ENCODE measurements at regions not wholly inside any gene's neighbourhood (a gene's known extent, or its start where the extent isn't known, plus 50 kb on each side); places are given as distances from the start of the nearest gene placed in this dataset.
"Not testable (repeated sequence)": the region's sequence is repeated elsewhere in the genome, so short reads cannot be mapped to it uniquely, and the experiment has no call there.

GRCh38 chr1:30001732-30002039, 721.7 kb downstream of the MATN1 start:
- no peak overlapping the region for H3K27ac ChIP-seq
- no peaks in the 10 kb centered on the region for H3K9me3 ChIP-seq (replicated peaks)
- no peaks in the 10 kb centered on the region for H3K4me1 ChIP-seq
- no peaks in the 10 kb centered on the region for H3K36me3 ChIP-seq
- DNase-seq: no peak
- H3K4me3 ChIP-seq: no peak overlapping the region
- no peaks in the 10 kb centered on the region for H3K27me3 ChIP-seq

- DNase-seq: no peak
- Histone ChIP-seq H3K27me3 (no peaks in the 10 kb centered on the region), H3K4me3 (no peak overlapping the region), H3K36me3 (no peaks in the 10 kb centered on the region), H3K27ac (no peak overlapping the region), H3K4me1 (no peaks in the 10 kb centered on the region), H3K9me3 (replicated peaks) (no peaks in the 10 kb centered on the region)
These were observed 722.2 kb downstream of the MATN1 start for GRCh38 chr1:30001011-30001731.

GRCh38 chr1:30000266-30000665, 723.1 kb downstream of the MATN1 start:
- no peaks in the 10 kb centered on the region for H3K27me3 ChIP-seq
- no peak overlapping the region for H3K4me3 ChIP-seq
- no peak overlapping the region for H3K27ac ChIP-seq
- no peak for DNase-seq
- H3K9me3 ChIP-seq (replicated peaks): no peaks in the 10 kb centered on the region
- no peaks in the 10 kb centered on the region for H3K36me3 ChIP-seq
- no peaks in the 10 kb centered on the region for H3K4me1 ChIP-seq

GRCh38 chr1:29999595-29999994, 723.8 kb downstream of the MATN1 start:
- Histone ChIP-seq H3K4me1 (no peaks in the 10 kb centered on the region), H3K9me3 (replicated peaks) (no peaks in the 10 kb centered on the region), H3K27ac (no peak overlapping the region), H3K4me3 (no peak overlapping the region), H3K36me3 (no peaks in the 10 kb centered on the region), H3K27me3 (no peaks in the 10 kb centered on the region)
- no peak for DNase-seq

- no peaks in the 10 kb centered on the region for H3K4me1 ChIP-seq
- no peak for DNase-seq
- H3K27ac ChIP-seq: no peak overlapping the region
- H3K4me3 ChIP-seq: no peak overlapping the region
- H3K36me3 ChIP-seq: 0 out of 2 replicates have a peak, but pooled peaks cover 3% of the 10 kb centered on the region
- no peaks in the 10 kb centered on the region for H3K27me3 ChIP-seq
- 0 out of 2 replicates have a peak, but pooled peaks cover 4% of the 10 kb centered on the region for H3K9me3 ChIP-seq (replicated peaks)
These were observed 724.7 kb downstream of the MATN1 start for GRCh38 chr1:29998686-29999085.

GRCh38 chr1:29997818-29998217, 725.6 kb downstream of the MATN1 start:
- H3K27me3 ChIP-seq; H3K4me3 ChIP-seq; H3K36me3 ChIP-seq; H3K27ac ChIP-seq; DNase-seq; H3K4me1 ChIP-seq; H3K9me3 ChIP-seq (replicated peaks): not testable (repeated sequence)

GRCh38 chr1:29993950-29994349, 729.4 kb downstream of the MATN1 start:
- Histone ChIP-seq H3K9me3 (replicated peaks) (0 out of 2 replicates have a peak, but pooled peaks cover 4% of the 10 kb centered on the region), H3K36me3 (0 out of 2 replicates have a peak, but pooled peaks cover 3% of the 10 kb centered on the region), H3K27me3 (no peaks in the 10 kb centered on the region), H3K4me1 (no peaks in the 10 kb centered on the region), H3K4me3 (no peak overlapping the region), H3K27ac (no peak overlapping the region)
- no peak for DNase-seq

GRCh38 chr1:29991815-29992214, 731.6 kb downstream of the MATN1 start:
- Histone ChIP-seq H3K27me3 (no peaks in the 10 kb centered on the region), H3K27ac (no peak overlapping the region), H3K36me3 (0 out of 2 replicates have a peak, but pooled peaks cover 3% of the 10 kb centered on the region), H3K9me3 (replicated peaks) (0 out of 2 replicates have a peak, but pooled peaks cover 4% of the 10 kb centered on the region), H3K4me1 (no peaks in the 10 kb centered on the region), H3K4me3 (no peak overlapping the region)
- DNase-seq: no peak

- H3K4me3 ChIP-seq: no peak overlapping the region
These were observed 732.4 kb downstream of the MATN1 start for GRCh38 chr1:29991025-29991424.

GRCh38 chr1:29990304-29990703, 733.1 kb downstream of the MATN1 start:
- Histone ChIP-seq H3K27ac (no peak overlapping the region), H3K9me3 (replicated peaks) (0 out of 2 replicates have a peak, but pooled peaks cover 4% of the 10 kb centered on the region), H3K4me1 (no peaks in the 10 kb centered on the region), H3K36me3 (0 out of 2 replicates have a peak, but pooled peaks cover 3% of the 10 kb centered on the region), H3K27me3 (no peaks in the 10 kb centered on the region), H3K4me3 (no peak overlapping the region)
- no peak for DNase-seq

More at GRCh38 chr1:29991025-29991424, 732.4 kb downstream of the MATN1 start:
- H3K4me1 ChIP-seq: no peaks in the 10 kb centered on the region
- no peaks in the 10 kb centered on the region for H3K27me3 ChIP-seq
- no peak for DNase-seq
- H3K9me3 ChIP-seq (replicated peaks): 0 out of 2 replicates have a peak, but pooled peaks cover 4% of the 10 kb centered on the region
- 0 out of 2 replicates have a peak, but pooled peaks cover 3% of the 10 kb centered on the region for H3K36me3 ChIP-seq
- no peak overlapping the region for H3K27ac ChIP-seq

GRCh38 chr1:29986986-29987385, 736.4 kb downstream of the MATN1 start:
- no peaks in the 10 kb centered on the region for H3K9me3 ChIP-seq (replicated peaks)
- H3K4me3 ChIP-seq: no peak overlapping the region
- no peaks in the 10 kb centered on the region for H3K4me1 ChIP-seq
- peaks cover 8% of the 10 kb centered on the region; the same call in 1 of the 2 replicates for H3K27me3 ChIP-seq
- H3K36me3 ChIP-seq: no peaks in the 10 kb centered on the region
- H3K27ac ChIP-seq: no peak overlapping the region
- DNase-seq: no peak

GRCh38 chr1:29985606-29985945, 737.8 kb downstream of the MATN1 start:
- Histone ChIP-seq H3K27ac (no peak overlapping the region), H3K9me3 (replicated peaks) (no peaks in the 10 kb centered on the region), H3K4me1 (no peaks in the 10 kb centered on the region), H3K4me3 (no peak overlapping the region), H3K36me3 (no peaks in the 10 kb centered on the region), H3K27me3 (peaks cover 8% of the 10 kb centered on the region; the same call in 1 of the 2 replicates)
- no peak for DNase-seq

GRCh38 chr1:29984862-29985605, 738.4 kb downstream of the MATN1 start:
- no peaks in the 10 kb centered on the region for H3K9me3 ChIP-seq (replicated peaks)
- no peaks in the 10 kb centered on the region for H3K4me1 ChIP-seq
- peaks cover 8% of the 10 kb centered on the region; the same call in 1 of the 2 replicates for H3K27me3 ChIP-seq
- H3K36me3 ChIP-seq: no peaks in the 10 kb centered on the region
- no peak overlapping the region for H3K4me3 ChIP-seq
- H3K27ac ChIP-seq: no peak overlapping the region
- no peak for DNase-seq

- Histone ChIP-seq H3K27me3 (peaks cover 8% of the 10 kb centered on the region; the same call in 1 of the 2 replicates), H3K27ac (no peak overlapping the region), H3K4me1 (no peaks in the 10 kb centered on the region), H3K36me3 (no peaks in the 10 kb centered on the region), H3K9me3 (replicated peaks) (no peaks in the 10 kb centered on the region), H3K4me3 (no peak overlapping the region)
- DNase-seq: no peak
These were observed 739.1 kb downstream of the MATN1 start for GRCh38 chr1:29984166-29984861.

GRCh38 chr1:29983321-29983720, 740.1 kb downstream of the MATN1 start:
- Histone ChIP-seq H3K4me3 (no peak overlapping the region), H3K27ac (no peak overlapping the region), H3K9me3 (replicated peaks) (no peaks in the 10 kb centered on the region), H3K36me3 (no peaks in the 10 kb centered on the region), H3K4me1 (no peaks in the 10 kb centered on the region), H3K27me3 (peaks cover 8% of the 10 kb centered on the region; the same call in 1 of the 2 replicates)
- no peak for DNase-seq
